ENCODE measurements at regions not wholly inside any gene's neighbourhood (a gene's known extent, or its start where the extent isn't known, plus 50 kb on each side); places are given as distances from the start of the nearest gene placed in this dataset.

DNA sequence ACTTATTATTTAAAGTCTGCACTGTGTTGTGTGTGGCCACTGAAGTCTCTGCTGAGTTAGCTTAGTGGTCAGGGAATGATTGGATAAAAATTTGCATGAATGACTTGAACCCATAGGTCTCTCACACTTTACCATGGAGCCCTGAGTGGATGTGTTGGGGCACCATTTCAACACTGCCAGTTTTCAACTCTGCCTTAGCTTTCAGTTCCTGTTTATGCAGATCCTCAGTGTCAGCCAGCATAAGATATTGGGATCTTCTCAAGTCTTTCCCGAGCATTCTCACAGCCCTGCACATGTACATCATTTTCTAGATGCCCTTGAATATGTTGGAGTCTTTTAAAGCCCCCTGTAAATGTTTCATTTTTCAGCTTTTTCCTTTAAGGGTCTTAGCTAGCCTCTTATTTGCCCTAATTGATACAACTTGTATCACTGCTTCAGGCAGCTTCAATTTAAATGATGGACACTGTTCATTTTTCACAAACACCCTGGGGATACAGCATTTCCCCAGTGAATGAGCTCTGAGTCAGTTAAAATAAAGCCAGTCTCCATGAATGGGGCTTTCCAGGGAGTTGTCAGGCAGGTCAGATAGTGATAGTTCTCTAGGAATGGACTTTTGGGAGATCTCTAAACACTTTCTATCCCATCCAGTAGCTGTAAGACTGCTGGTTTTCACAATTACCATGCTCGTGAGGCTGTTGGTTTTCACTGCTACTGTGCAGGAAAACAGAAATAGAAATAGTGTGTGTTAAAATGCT is 211.9 kb upstream of the PAPPA start:
- DNase-seq (ENCODE audit: low read depth in 2 of 2) = no peak

- DNase-seq (ENCODE audit: low read depth in 2 of 2) = no peak
Observed at GRCh38 chr9:115943431-115944165, 210.0 kb upstream of the PAPPA start.

DNA sequence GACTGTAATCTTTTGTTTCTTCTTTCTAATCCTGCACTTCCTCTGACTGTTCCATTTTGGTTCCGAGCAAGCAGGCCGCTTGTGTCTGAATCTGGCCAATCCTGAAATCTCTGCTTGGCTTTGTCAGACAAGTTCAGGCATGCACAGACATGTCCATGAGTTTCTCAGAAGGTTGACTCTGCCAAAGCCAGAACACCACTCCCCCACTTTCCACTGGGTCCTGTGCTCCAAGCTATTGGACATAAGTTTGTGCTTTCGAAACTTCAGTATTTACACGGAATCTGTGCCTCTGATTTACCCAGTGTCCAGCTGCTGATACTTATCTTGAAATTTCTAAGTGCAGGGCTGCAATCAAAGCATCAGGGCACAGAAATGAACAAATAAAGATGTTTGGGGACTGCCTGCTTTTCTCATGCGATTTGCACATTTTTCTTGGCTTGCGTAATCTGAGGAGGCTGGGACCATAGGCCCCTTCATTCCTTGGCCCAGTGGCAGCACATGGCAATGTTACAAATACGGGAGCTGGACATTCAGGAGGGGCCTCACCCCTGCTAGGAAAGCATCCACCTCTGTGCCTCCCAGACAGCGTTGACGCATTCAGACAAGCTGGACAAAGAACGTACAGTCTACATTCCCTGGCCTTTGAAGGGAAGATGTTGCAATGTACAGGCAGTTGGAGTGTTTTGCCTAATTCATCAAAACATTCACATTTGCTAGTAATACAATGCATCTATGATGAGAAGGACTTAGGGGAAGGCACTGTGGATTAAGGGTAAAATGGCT is 209.2 kb upstream of the PAPPA start:
- DNase-seq (ENCODE audit: low read depth in 2 of 2) = no peak

DNA sequence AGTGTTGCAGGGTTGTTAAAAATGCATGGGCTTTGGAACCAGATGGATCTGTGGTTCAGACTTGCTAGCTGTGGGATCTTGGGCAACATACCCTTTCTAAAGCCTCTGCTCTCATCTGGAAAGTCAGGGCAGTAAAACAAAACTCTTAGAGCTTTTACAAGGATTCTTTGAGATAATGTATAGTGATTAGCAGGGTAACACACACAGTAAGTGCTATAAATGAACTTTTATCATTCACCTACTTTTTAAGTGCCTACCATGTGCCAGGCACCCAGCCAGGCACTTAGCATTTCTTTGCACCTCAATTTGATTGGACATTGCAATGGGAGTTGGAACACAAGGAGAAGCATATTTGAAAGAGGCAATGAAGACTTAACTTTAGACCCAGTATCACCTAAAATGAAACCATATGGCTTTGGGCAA is 208.6 kb upstream of the PAPPA start:
- DNase-seq (ENCODE audit: low read depth in 2 of 2) = no peak

DNA sequence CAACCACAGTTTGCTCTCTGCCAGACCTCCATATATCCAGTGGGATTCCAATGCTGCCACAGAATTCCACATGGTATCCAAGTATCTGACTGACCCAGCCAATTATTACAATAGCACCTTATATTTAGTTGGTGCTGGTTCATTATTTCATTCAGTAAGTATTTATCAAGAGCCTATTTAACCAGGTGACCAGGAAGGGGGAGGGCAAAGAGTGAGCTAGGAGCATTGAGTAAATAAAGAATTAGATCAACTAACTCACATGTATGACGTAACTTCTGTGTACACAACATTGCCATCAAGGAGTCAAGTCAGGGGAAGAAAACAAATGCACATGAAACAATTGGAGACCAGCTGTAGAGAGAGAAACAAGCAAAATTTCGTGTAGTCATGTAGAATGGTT is 207.1 kb upstream of the PAPPA start:
- DNase-seq (ENCODE audit: low read depth in 2 of 2) = no peak

DNA sequence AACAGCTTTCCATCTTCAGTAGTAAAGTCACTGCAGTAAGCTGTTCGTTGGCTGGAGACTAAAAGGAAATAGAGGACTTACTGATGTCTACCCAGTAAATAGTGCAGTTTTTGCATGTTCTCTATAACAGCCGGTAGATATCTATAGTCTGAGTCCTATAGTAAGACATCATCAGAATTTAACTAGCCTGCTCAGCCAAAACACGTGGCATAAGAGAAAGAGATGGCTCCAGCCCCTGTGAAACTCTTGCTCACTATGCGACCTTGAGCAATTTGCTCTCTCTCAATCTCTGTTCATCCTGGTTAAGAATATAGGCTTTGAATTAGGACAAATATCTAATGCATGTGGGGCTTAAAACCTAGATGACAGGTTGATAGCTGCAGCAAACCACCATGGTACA is 201.6 kb upstream of the PAPPA start:
- no peak for DNase-seq (ENCODE audit: low read depth in 2 of 2)

GRCh38 chr9:115952430-115953292 is 200.9 kb upstream of the PAPPA start:
- no peak for DNase-seq (ENCODE audit: low read depth in 2 of 2)

- no peak for DNase-seq (ENCODE audit: low read depth in 2 of 2)
Observed at GRCh38 chr9:115956371-115956770, 197.2 kb upstream of the PAPPA start.

- DNase-seq (ENCODE audit: low read depth in 2 of 2) = no peak
Observed at GRCh38 chr9:115957585-115957984, 196.0 kb upstream of the PAPPA start.

GRCh38 chr9:115964710-115965347 is 188.8 kb upstream of the PAPPA start:
- no peak for DNase-seq (ENCODE audit: low read depth in 2 of 2)

- no peak for DNase-seq (ENCODE audit: low read depth in 2 of 2)
Observed at GRCh38 chr9:115966660-115967059, 186.9 kb upstream of the PAPPA start.

GRCh38 chr9:115969096-115969495 is 184.5 kb upstream of the PAPPA start:
- DNase-seq (ENCODE audit: low read depth in 2 of 2) = no peak

DNA sequence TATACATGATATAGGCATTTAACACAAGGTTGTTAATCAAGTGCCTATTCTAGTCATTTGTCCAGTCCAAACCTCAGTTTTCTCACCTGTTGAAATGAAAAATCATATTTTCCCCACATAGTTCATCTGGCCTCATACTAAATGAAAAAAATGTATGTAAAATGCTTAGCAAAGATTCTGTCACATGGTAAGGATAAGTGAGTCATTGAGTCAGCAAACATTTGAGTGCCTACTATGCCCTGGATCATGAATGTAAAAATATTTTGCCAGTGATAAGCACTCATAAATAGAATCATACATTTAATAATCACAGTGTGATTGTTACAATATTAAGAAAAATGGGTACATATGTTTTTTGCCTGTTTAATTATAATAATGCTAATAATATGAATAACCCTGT is 181.2 kb upstream of the PAPPA start:
- DNase-seq (ENCODE audit: low read depth in 2 of 2) = no peak

DNA sequence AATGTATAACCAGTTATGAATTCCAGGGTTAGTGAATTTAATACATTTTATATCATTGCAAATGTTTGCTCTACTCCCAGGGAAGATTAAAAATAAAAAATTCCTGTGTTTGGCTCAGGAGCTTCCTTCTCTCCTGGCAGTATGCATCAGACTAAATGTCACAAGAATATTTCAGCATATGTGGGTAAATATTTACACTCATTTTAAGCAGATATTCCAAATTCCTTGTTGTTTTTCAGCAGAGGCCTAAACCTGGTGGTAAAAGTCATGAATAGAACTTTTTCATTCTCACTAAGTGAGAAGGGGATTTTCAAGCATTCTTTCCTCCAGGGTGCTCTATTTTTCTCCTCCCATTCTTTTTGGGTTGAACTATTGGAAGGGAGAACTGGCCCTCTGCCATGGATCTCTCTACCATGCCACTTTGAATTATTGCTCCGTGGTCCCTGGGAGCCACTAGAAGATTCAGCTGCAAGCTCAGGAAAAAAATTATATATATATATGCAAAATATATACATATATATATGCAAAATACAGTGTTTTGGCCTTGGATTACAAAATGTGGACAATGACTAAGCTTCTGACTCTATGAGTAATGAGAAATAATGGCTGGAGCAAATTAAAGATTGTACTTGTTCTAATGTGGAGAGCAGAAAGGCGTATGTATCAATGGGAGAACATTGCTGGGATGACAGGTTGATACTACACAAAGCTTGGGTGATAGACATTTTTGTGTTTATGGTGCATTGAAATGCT is 180.6 kb upstream of the PAPPA start:
- DNase-seq (ENCODE audit: low read depth in 2 of 2) = no peak

GRCh38 chr9:115976781-115977180 is 176.8 kb upstream of the PAPPA start:
- DNase-seq (ENCODE audit: low read depth in 2 of 2) = no peak

DNA sequence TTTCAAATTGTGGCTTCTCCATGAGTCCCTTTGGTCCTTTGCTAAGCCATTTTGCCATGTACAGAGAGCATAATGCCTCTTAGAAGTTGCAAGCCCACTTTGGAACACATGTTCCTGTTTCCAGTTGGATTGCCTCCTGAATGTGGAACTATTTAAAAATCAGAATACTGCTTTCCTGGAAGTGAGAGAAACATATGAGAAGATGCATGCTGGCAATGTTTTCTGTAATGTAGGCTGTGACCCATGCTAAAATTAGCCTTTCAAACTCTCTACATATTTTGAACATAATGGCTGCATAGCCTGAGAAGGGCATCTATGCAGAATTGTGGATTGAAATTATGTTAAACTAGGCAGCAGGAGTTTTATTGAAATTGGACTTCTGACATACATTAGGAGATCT is 175.5 kb upstream of the PAPPA start:
- DNase-seq (ENCODE audit: low read depth in 2 of 2) = no peak

DNA sequence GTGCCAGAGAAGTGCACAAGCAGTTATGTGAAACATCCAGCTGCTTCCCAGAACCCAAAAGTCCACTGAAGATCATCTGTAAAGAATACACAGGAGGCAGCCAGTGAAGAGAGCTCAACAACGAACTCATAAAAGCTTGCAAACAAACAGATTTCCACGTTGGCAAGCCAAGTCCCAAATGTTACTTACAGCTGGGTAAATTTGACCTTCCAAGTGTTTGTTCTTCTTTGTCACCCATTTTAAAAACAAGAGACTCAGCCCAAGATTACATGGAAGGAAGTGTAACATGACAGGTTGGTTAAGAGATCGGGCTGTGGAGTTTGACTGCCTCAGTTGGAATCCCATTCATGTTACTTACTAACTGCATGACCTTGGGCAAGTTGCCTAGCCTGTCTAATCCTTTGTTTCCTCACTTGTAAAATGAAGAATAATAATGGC is 174.9 kb upstream of the PAPPA start:
- DNase-seq (ENCODE audit: low read depth in 2 of 2) = no peak

DNA sequence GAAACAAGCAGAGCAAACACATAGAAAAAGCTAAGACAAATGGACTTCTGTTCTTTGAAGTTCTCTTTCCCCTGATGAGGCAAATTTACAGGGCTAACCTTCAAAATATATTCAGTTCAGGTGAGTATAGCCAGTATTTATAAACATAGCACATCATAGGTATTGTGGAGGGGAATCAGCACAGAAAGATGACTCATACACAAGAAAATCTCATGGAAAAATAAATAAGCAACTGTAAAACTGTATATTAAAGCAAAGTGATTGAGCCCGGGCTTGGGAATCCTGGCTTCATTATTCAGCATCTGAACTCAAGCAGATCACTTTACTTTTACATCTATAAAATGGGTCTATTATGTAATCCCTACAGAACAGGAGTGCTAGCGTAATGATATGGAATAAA is 173.5 kb upstream of the PAPPA start:
- DNase-seq (ENCODE audit: low read depth in 2 of 2) = no peak

GRCh38 chr9:115980502-115980901 is 173.1 kb upstream of the PAPPA start:
- DNase-seq (ENCODE audit: low read depth in 2 of 2) = no peak

DNA sequence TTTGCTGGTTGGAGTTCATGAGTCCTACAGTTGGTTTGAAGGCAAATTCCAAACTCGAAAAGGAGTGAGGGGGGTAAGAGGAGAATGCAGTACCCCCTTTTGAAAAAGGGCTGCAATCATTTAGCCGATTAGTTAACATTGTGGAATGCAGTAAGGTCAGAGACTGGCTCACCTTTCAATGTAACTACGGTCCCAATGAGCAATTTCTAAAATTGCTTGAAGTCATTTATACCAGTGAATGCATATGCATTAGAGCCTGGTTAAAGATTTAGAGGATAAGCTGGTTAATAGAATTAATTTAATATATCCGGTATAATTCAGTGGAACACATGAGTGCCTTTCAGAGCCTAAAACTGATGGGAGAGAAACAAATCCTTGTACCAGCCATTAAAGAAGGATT is 172.6 kb upstream of the PAPPA start:
- DNase-seq (ENCODE audit: low read depth in 2 of 2) = no peak
